ENCODE measurements at regions not wholly inside any gene's neighbourhood (a gene's known extent, or its start where the extent isn't known, plus 50 kb on each side); places are given as distances from the start of the nearest gene placed in this dataset.

DNA sequence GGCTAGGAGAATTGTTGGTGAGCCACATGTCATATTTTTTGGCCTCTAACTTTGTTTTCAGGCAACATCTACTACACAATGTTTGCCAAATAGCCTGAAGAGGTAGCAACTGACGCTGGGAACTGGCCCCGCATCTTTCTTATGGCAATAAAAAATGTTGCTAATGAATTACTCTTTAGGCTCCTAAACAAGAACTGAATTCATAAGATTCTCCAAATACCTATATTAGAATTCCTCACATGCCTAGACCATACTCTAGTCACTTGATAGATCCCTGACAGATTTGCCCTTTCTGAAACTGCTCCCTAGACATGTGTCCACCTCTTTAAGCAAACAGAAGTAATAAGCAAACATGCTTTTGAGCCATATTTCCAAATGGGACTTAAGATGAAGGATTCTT lies 209.0 kb upstream of the ATXN7L3B start:
- TF ChIP-seq POLR2AphosphoS5 (IDR thresholded peaks at IDR 0.05; ENCODE audit: low read depth, low read length) (no peak), JUN (IDR thresholded peaks at IDR 0.05; ENCODE audit: low read depth, low read length) (no peak), KDM5A (IDR thresholded peaks at IDR 0.05; ENCODE audit: low read length) (no peak), POLR2A (IDR thresholded peaks at IDR 0.05; ENCODE audit: control extremely low read depth in 1 of 2, low read depth in 2 of 2, low read length in 2 of 2) (no peak)

All from H1 (cell line).